Heart left ventricle (tissue), 13 donors: ENCODE measurements at regions not wholly inside any gene's neighbourhood (a gene's known extent, or its start where the extent isn't known, plus 50 kb on each side); places are given as distances from the start of the nearest gene placed in this dataset.

Experiments
- POLR2A ChIP-seq, 2 donors: fragments of 450-650 bp; IDR thresholded peaks; one replicate each; pipeline ENCODE4 v1.6.1; 2017; ENCODE audit warnings: antibody characterized with exemption in 2 of 2, mild to moderate bottlenecking in 2 of 2, moderate library complexity in 2 of 2
- TF ChIP-seq, protein P1 (sequence below), 12 donors: fragments of 200-600 bp; sonication (generic) in 4 of 12; IDR thresholded peaks; one replicate each; pipeline versions ENCODE4 v1.5.0 to v1.8.0; 2018 to 2022; ENCODE audit warnings: antibody characterized with exemption in 12 of 12, mild to moderate bottlenecking in 5 of 12
- donor health status: ischemic (EF 13 %, LVEDD 7.1; RV severe dilation, severe dysfunction).
- donor health status: DM: no; HTN: yes; CAD: no.
- donor health status: DM: no; HTN: no; CAD: no.
- donor health status: ischemic (EF 25% LVEDD 6.9; RV normal size, moderate dysfunction).
- donor health status: ischemic (EF 25% LVEDD 5.7; RV mildly dilated, moderate dysfunction).
- donor health status: ischemic (EF 35%, LVEDD 5.7; RV mildly dilated, moderate dysfunction).
- donor health status: nonischemic (EF 11% LVEDD 7.7; RV severe dilation, severe dysfunction).
- donor health status: DM: yes; HTN: yes; CAD: no.
- donor health status: PGD.
- donor health status: ischemic (EF 29% LVEDD 5.4; RV normal size, mild dysfunction).
- donor health status: nonischemic (EF 23%, LVEDD 6.1; RV moderate dilation, normal function).

DNA sequence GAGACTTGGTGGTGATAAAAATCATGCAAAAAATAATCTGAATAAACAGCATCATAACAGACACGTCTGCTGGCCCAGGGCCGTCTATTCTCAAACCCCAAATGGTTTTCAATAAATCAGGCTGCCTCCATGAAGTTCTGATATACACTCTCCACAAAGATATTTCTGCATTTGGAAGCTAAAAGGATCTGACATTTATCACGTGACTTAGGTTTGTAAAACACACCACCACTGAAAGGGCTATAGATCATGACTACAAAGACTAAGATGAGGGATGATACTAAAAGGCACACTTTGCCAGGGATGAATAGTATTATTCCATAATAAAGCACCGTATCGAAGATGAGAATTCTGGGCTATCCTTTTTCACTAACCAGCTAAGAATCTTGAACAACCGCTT lies 67.6 kb upstream of the ADAMTS18 start:
- TF ChIP-seq POLR2A (IDR thresholded peaks at IDR 0.05): no peak
- TF ChIP-seq, protein P1, sequence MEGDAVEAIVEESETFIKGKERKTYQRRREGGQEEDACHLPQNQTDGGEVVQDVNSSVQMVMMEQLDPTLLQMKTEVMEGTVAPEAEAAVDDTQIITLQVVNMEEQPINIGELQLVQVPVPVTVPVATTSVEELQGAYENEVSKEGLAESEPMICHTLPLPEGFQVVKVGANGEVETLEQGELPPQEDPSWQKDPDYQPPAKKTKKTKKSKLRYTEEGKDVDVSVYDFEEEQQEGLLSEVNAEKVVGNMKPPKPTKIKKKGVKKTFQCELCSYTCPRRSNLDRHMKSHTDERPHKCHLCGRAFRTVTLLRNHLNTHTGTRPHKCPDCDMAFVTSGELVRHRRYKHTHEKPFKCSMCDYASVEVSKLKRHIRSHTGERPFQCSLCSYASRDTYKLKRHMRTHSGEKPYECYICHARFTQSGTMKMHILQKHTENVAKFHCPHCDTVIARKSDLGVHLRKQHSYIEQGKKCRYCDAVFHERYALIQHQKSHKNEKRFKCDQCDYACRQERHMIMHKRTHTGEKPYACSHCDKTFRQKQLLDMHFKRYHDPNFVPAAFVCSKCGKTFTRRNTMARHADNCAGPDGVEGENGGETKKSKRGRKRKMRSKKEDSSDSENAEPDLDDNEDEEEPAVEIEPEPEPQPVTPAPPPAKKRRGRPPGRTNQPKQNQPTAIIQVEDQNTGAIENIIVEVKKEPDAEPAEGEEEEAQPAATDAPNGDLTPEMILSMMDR (IDR thresholded peaks at IDR 0.05): no peak
